ENCODE measurements at regions not wholly inside any gene's neighbourhood (a gene's known extent, or its start where the extent isn't known, plus 50 kb on each side); places are given as distances from the start of the nearest gene placed in this dataset.

- TF ChIP-seq CTCF (IDR thresholded peaks at IDR 0.05) (no peak), POLR2A (IDR thresholded peaks at IDR 0.05) (no peak), POLR2AphosphoS5 (IDR thresholded peaks at IDR 0.05) (no peak), EP300 (IDR thresholded peaks at IDR 0.05; ENCODE audit: low read depth) (no peak)
Measured at GRCh38 chr4:82076359-82076758, 297.4 kb downstream of the HNRNPD start.

Data from transverse colon (tissue), 4 donors.